Medulla oblongata (tissue), 1 donor: ENCODE measurements at regions not wholly inside any gene's neighbourhood (a gene's known extent, or its start where the extent isn't known, plus 50 kb on each side); places are given as distances from the start of the nearest gene placed in this dataset.

Source experiments
- DNase-seq: peaks from one replicate; pipeline ENCODE4 v3.0.0-alpha.2; 2015; ENCODE audit errors: extremely low spot score

- DNase-seq: no peak
These were observed 150.3 kb downstream of the PCDH7 start for GRCh38 chr4:30870513-30870912.

- no peak for DNase-seq
These were observed 155.6 kb downstream of the PCDH7 start for GRCh38 chr4:30875658-30876269.

GRCh38 chr4:30879855-30880598 is 159.9 kb downstream of the PCDH7 start:
- DNase-seq: no peak

- no peak for DNase-seq
These were observed 161.8 kb downstream of the PCDH7 start for GRCh38 chr4:30881985-30882384.

GRCh38 chr4:30882443-30882842 is 162.3 kb downstream of the PCDH7 start:
- no peak for DNase-seq

- DNase-seq: no peak
These were observed 163.0 kb downstream of the PCDH7 start for GRCh38 chr4:30882995-30883675.

GRCh38 chr4:30901461-30902451 is 181.6 kb downstream of the PCDH7 start:
- no peak for DNase-seq

GRCh38 chr4:30903502-30904214 is 183.5 kb downstream of the PCDH7 start:
- no peak for DNase-seq

GRCh38 chr4:30904215-30904555 is 184.0 kb downstream of the PCDH7 start:
- no peak for DNase-seq

- no peak for DNase-seq
These were observed 184.4 kb downstream of the PCDH7 start for GRCh38 chr4:30904588-30904987.

- no peak for DNase-seq
These were observed 192.0 kb downstream of the PCDH7 start for GRCh38 chr4:30912098-30912714.

- DNase-seq: no peak
These were observed 196.4 kb downstream of the PCDH7 start for GRCh38 chr4:30916337-30917274.

GRCh38 chr4:30917946-30918345 is 197.8 kb downstream of the PCDH7 start:
- no peak for DNase-seq

- no peak for DNase-seq
These were observed 199.3 kb downstream of the PCDH7 start for GRCh38 chr4:30919458-30919857.

- DNase-seq: no peak
These were observed 199.9 kb downstream of the PCDH7 start for GRCh38 chr4:30920043-30920442.

GRCh38 chr4:30922625-30923024 is 202.5 kb downstream of the PCDH7 start:
- DNase-seq: no peak

GRCh38 chr4:30924495-30924894 is 204.3 kb downstream of the PCDH7 start:
- DNase-seq: no peak

- DNase-seq: no peak
These were observed 209.5 kb downstream of the PCDH7 start for GRCh38 chr4:30929649-30930048.

- DNase-seq: no peak
These were observed 210.1 kb downstream of the PCDH7 start for GRCh38 chr4:30930276-30930675.

GRCh38 chr4:30932581-30932980 is 212.4 kb downstream of the PCDH7 start:
- no peak for DNase-seq
